ENCODE measurements at regions not wholly inside any gene's neighbourhood (a gene's known extent, or its start where the extent isn't known, plus 50 kb on each side); places are given as distances from the start of the nearest gene placed in this dataset.

- no peaks in the 10 kb centered on the region for H3K79me2 ChIP-seq (ENCODE audit: control insufficient read depth in 1 of 2, insufficient read depth in 2 of 2, low read length in 2 of 2)
- no peak overlapping the region for H2AK5ac ChIP-seq (ENCODE audit: low read depth, low read length)
- no peak overlapping the region for H3K9ac ChIP-seq (replicated peaks in 1 of 4; ENCODE audit: extremely low read depth in 1 of 4, low read depth in 3 of 4, low read length in 3 of 4)
- H3K79me1 ChIP-seq (ENCODE audit: low read depth, low read length), result no peaks in the 10 kb centered on the region
- no peak overlapping the region for H3K14ac ChIP-seq (ENCODE audit: insufficient read length)
- H4K20me1 ChIP-seq (replicated peaks in 1 of 2; ENCODE audit: control insufficient read depth in 1 of 2, insufficient read depth in 2 of 2, low read length in 2 of 2), result no peaks in the 10 kb centered on the region
- TF ChIP-seq HDAC2 (IDR thresholded peaks at IDR 0.05; ENCODE audit: borderline replicate concordance in 1 of 2, low read depth in 2 of 2, low read length in 2 of 2) (no peak), TCF12 (IDR thresholded peaks at IDR 0.05; ENCODE audit: low read depth, low read length) (no peak), BRCA1 (IDR thresholded peaks at IDR 0.05; ENCODE audit: low read depth, low read length) (no peak), FOSL1 (IDR thresholded peaks at IDR 0.05; ENCODE audit: insufficient read depth, low read depth, low read length) (no peak), TBP (IDR thresholded peaks at IDR 0.05; ENCODE audit: low read depth, low read length) (no peak), POU5F1 (IDR thresholded peaks at IDR 0.05; ENCODE audit: low read depth, low read length) (no peak), GABPA (IDR thresholded peaks at IDR 0.05; ENCODE audit: borderline replicate concordance, insufficient read depth, low read length) (no peak), SP4 (IDR thresholded peaks at IDR 0.05; ENCODE audit: low read length) (no peak), TAF7 (optimal IDR thresholded peaks at IDR 0.05; ENCODE audit: borderline replicate concordance, low read depth, low read length) (no peak), SAP30 (IDR thresholded peaks at IDR 0.05; ENCODE audit: insufficient read depth, insufficient replicate concordance, low read length) (no peak), SP2 (IDR thresholded peaks at IDR 0.05; ENCODE audit: low read length) (no peak), EZH2 (IDR thresholded peaks at IDR 0.05; ENCODE audit: low read depth, low read length, severe bottlenecking) (no peak), SIN3A (conservative IDR thresholded peaks at IDR 0.05 in 1 of 2, IDR thresholded peaks at IDR 0.05 in 1 of 2; ENCODE audit: low read depth in 1 of 2, low read length in 2 of 2) (no peak), MAX (IDR thresholded peaks at IDR 0.05) (no peak)
- no peaks in the 10 kb centered on the region for H3K4me1 ChIP-seq (replicated peaks in 1 of 4; ENCODE audit: control insufficient read depth in 3 of 4, insufficient read depth in 4 of 4, low read length in 3 of 4)
- H2BK20ac ChIP-seq (ENCODE audit: low read length), result no peak overlapping the region
- no peak overlapping the region for H4K5ac ChIP-seq (ENCODE audit: insufficient read length, low read depth, low read length)
- H4K91ac ChIP-seq (replicated peaks; ENCODE audit: insufficient read length, low read length), result no peak overlapping the region
- no peak overlapping the region for H2AFZ ChIP-seq (ENCODE audit: low read length)
- H3K23me2 ChIP-seq (ENCODE audit: low read depth, low read length), result no peaks in the 10 kb centered on the region
- POLR2A ChIA-PET (ENCODE audit: partially characterized antibody), result no interaction called here
- FAIRE-seq (no peak), DNase-seq (ENCODE audit: low read depth in 1 of 2, low spot score in 2 of 2) (no peak)
- H3K4me3 ChIP-seq (ENCODE audit: extremely low read depth in 1 of 4, insufficient read depth in 2 of 4, low read depth in 3 of 4, low read length in 4 of 4), result no peak overlapping the region
- no peak overlapping the region for H3K4me2 ChIP-seq (ENCODE audit: insufficient read depth in 1 of 2, low read depth in 2 of 2, low read length in 2 of 2)
- no peak overlapping the region for H3K23ac ChIP-seq (ENCODE audit: insufficient read length)
- H3K4ac ChIP-seq (replicated peaks; ENCODE audit: insufficient read length, low read depth, low read length), result no peak overlapping the region
- no peak overlapping the region for H3K18ac ChIP-seq (ENCODE audit: extremely low read depth, low read length)
- no peak overlapping the region for H4K8ac ChIP-seq (ENCODE audit: extremely low read depth, insufficient read depth, low read length)
- H2BK5ac ChIP-seq (ENCODE audit: low read depth, low read length), result no peak overlapping the region
- no peaks in the 10 kb centered on the region for H3K36me3 ChIP-seq (ENCODE audit: control insufficient read depth in 2 of 4, insufficient read depth in 4 of 4, low read length in 3 of 4)
- H3K27me3 ChIP-seq (replicated peaks in 1 of 4; ENCODE audit: control insufficient read depth in 3 of 4, extremely low read depth in 1 of 4, insufficient read depth in 3 of 4, low read length in 3 of 4), result no peaks in the 10 kb centered on the region
- H3K9me3 ChIP-seq (ENCODE audit: insufficient read depth in 2 of 2, low read depth in 1 of 2, low read length in 1 of 2), result no peaks in the 10 kb centered on the region
- no peak overlapping the region for H2BK120ac ChIP-seq (replicated peaks; ENCODE audit: low read depth, low read length)
- H2BK12ac ChIP-seq (ENCODE audit: low read depth, low read length), result no peak overlapping the region
- CTCF ChIA-PET (ENCODE audit: partially characterized antibody), result interaction anchor here (0.6 to 0.7 kb wide), 3 partner anchors 210 to 1891 kb away, joined by 3 to 5 read pairs (median 3); no protein-coding TSS in a partner anchor
- no peak overlapping the region for H3K27ac ChIP-seq (ENCODE audit: low read depth, low read length)
- no peak overlapping the region for H3K56ac ChIP-seq (replicated peaks; ENCODE audit: insufficient read length, low read depth, low read length)
- H2BK15ac ChIP-seq (ENCODE audit: low read length), result no peak overlapping the region
Measured at GRCh38 chr2:13050764-13051163, 334.0 kb downstream of the TRIB2 start.

Measured in H1 (cell line).